ENCODE measurements at regions not wholly inside any gene's neighbourhood (a gene's known extent, or its start where the extent isn't known, plus 50 kb on each side); places are given as distances from the start of the nearest gene placed in this dataset.

GRCh38 chr1:198864695-198865094 is 225.9 kb downstream of the PTPRC start:
- Histone ChIP-seq H4K20me1 (ENCODE audit: insufficient read depth, low read length) (no peaks in the 10 kb centered on the region), H3K4me2 (ENCODE audit: low read depth, low read length) (no peak overlapping the region), H3K36me3 (replicated peaks in 1 of 2; ENCODE audit: control insufficient read depth in 1 of 2, insufficient read depth in 2 of 2, low read length in 2 of 2) (no peaks in the 10 kb centered on the region), H3K27ac (ENCODE audit: extremely low read length, insufficient read depth, low read length) (no peak overlapping the region), H3K27me3 (ENCODE audit: control insufficient read depth in 1 of 2, insufficient read depth in 2 of 2, low read length in 2 of 2) (no peaks in the 10 kb centered on the region), H3K9ac (ENCODE audit: insufficient read depth, low read depth, low read length) (no peak overlapping the region), H2AFZ (ENCODE audit: low read length) (no peak overlapping the region), H3K4me1 (ENCODE audit: insufficient read depth, low read length) (no peaks in the 10 kb centered on the region), H3K4me3 (replicated peaks in 1 of 3; ENCODE audit: insufficient read depth in 1 of 3, low read depth in 2 of 3, low read length in 3 of 3) (no peak overlapping the region), H3K79me2 (ENCODE audit: insufficient read depth, low read length) (no peaks in the 10 kb centered on the region), H3K9me3 (ENCODE audit: low read length) (no peaks in the 10 kb centered on the region)
- no peak for DNase-seq (ENCODE audit: low spot score)
- WGBS (ENCODE audit: low lambda C conversion rate): 65% methylated on average over 4 of the region's 4 CpGs
- in situ Hi-C loops (cut with HindIII; ENCODE audit: extremely low pct_ligation_motif_present, low pct_unique_long_range_greater_than_20kb) (no loop called here), intact Hi-C loops (cut with micrococcal nuclease; ENCODE audit: unreplicated experiment) (no loop called here)
- no TSS peak for BruUV-seq (replicated peaks)
- no peak for ATAC-seq
- no peak for TF ChIP-seq GATAD1 (CRISPR knock-in tag; IDR thresholded peaks at IDR 0.05)
- TF ChIP-seq DBP (CRISPR knock-in tag; IDR thresholded peaks at IDR 0.05; ENCODE audit: not compliant biosample characterization): no peak
- no peak for TF ChIP-seq ARHGAP35 (CRISPR knock-in tag; IDR thresholded peaks at IDR 0.05; ENCODE audit: borderline replicate concordance)
- no peak for TF ChIP-seq MEF2D (CRISPR knock-in tag; IDR thresholded peaks at IDR 0.05)
- TF ChIP-seq MTF1 (CRISPR knock-in tag; IDR thresholded peaks at IDR 0.05): no peak
- TF ChIP-seq KDM1A (CRISPR knock-in tag; IDR thresholded peaks at IDR 0.05): no peak
- TF ChIP-seq ZNF407 (CRISPR knock-in tag; IDR thresholded peaks at IDR 0.05; ENCODE audit: not compliant biosample characterization): no peak
- TF ChIP-seq CENPT (CRISPR knock-in tag; IDR thresholded peaks at IDR 0.05; ENCODE audit: low read depth): no peak
- no peak for TF ChIP-seq AKAP8 (CRISPR knock-in tag; IDR thresholded peaks at IDR 0.05)
- TF ChIP-seq ZMYM4 (CRISPR knock-in tag; IDR thresholded peaks at IDR 0.05): no peak
- TF ChIP-seq ZNF512 (CRISPR knock-in tag; IDR thresholded peaks at IDR 0.05): no peak
- TF ChIP-seq ZNF773 (CRISPR knock-in tag; IDR thresholded peaks at IDR 0.05; ENCODE audit: borderline replicate concordance): no peak
- no peak for FAIRE-seq
- ChIA-PET CTCF (ENCODE audit: low intra/inter-chr PET ratio, low total read pairs) (no interaction called here), POLR2A (no interaction called here)
